ENCODE measurements at regions not wholly inside any gene's neighbourhood (a gene's known extent, or its start where the extent isn't known, plus 50 kb on each side); places are given as distances from the start of the nearest gene placed in this dataset.

DNA sequence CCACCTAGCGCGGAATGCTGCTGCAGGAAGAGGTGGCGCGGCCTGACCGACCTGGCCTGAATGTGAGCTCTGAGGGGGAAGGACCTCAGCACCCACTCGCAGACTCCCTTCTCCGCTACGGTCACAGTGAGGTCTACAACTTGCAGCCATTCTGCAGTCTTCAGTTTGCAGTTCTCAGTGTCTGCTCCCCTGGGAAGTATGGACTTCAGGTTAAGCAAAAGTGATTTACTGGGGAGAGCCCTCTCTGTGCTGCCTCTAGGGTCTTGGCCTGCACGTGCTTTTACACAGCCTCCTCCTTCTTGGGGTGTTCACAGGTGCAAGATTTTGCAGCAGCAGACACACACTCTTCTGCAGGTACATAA, 296.0 kb downstream of the OMA1 start:
- Histone ChIP-seq H3K36me3 (ENCODE audit: control insufficient read depth, insufficient read depth, low read length) (no peaks in the 10 kb centered on the region), H3K9me3 (replicated peaks; ENCODE audit: control insufficient read depth, insufficient read depth, low read depth, low read length) (no peaks in the 10 kb centered on the region), H2AFZ (ENCODE audit: low read depth, low read length) (no peak overlapping the region), H3K79me2 (ENCODE audit: control insufficient read depth, insufficient read depth, low read length) (no peaks in the 10 kb centered on the region), H3K9me1 (ENCODE audit: control insufficient read depth, insufficient read depth, low read length) (no peaks in the 10 kb centered on the region), H3K9ac (ENCODE audit: insufficient read depth in 1 of 2, low read depth in 2 of 2, low read length in 2 of 2) (no peak overlapping the region), H3K4me3 (no peak overlapping the region), H3K4me1 (replicated peaks in 1 of 2; ENCODE audit: control insufficient read depth in 2 of 2, insufficient read depth in 2 of 2, low read length in 2 of 2) (peaks cover 0 to 4% of the 10 kb centered on the region in 2 experiments; a peak in 1 of 5 replicates), H3K27ac (ENCODE audit: extremely low read depth, low read depth, low read length) (no peak overlapping the region), H3K27me3 (ENCODE audit: control insufficient read depth in 2 of 2, insufficient read depth in 2 of 2, low read length in 2 of 2) (peaks cover 4 to 23% of the 10 kb centered on the region in 2 experiments; a peak in 3 of 5 replicates), H3K4me2 (ENCODE audit: insufficient read depth, low read length) (no peak overlapping the region), H4K20me1 (replicated peaks; ENCODE audit: control insufficient read depth, insufficient read depth, low read length) (no peaks in the 10 kb centered on the region)
- BruUV-seq (replicated peaks), result no TSS peak
- in situ Hi-C loops (cut with MboI) (no loop called here), intact Hi-C loops (cut with micrococcal nuclease) (loop anchor here (5.0 kb wide), 1 partner anchor 297 kb away; the partner anchor contains the start of gene OMA1)
- ATAC-seq, result no peak
- ChIA-PET CTCF (ENCODE audit: low intra/inter-chr PET ratio) (no interaction called here), POLR2A (no interaction called here)
- no peak for FAIRE-seq
- no peak for DNase-seq (ENCODE audit: extremely low read depth in 1 of 4, low spot score in 3 of 4)
- 3% methylated on average over 7 of the region's 9 CpGs for WGBS (ENCODE audit: insufficient coverage, low coverage, missing lambda C conversion rate)
- TF ChIP-seq THRA (IDR thresholded peaks at IDR 0.05) (no peak), ATF7 (IDR thresholded peaks at IDR 0.05) (no peak), CREM (IDR thresholded peaks at IDR 0.05; ENCODE audit: low read depth) (no peak), ZNF707 (CRISPR knock-in tag; conservative IDR thresholded peaks at IDR 0.05) (no peak), ZNF644 (tag; IDR thresholded peaks at IDR 0.05; ENCODE audit: low read depth) (no peak)
- TF ChIP-seq, protein P1, sequence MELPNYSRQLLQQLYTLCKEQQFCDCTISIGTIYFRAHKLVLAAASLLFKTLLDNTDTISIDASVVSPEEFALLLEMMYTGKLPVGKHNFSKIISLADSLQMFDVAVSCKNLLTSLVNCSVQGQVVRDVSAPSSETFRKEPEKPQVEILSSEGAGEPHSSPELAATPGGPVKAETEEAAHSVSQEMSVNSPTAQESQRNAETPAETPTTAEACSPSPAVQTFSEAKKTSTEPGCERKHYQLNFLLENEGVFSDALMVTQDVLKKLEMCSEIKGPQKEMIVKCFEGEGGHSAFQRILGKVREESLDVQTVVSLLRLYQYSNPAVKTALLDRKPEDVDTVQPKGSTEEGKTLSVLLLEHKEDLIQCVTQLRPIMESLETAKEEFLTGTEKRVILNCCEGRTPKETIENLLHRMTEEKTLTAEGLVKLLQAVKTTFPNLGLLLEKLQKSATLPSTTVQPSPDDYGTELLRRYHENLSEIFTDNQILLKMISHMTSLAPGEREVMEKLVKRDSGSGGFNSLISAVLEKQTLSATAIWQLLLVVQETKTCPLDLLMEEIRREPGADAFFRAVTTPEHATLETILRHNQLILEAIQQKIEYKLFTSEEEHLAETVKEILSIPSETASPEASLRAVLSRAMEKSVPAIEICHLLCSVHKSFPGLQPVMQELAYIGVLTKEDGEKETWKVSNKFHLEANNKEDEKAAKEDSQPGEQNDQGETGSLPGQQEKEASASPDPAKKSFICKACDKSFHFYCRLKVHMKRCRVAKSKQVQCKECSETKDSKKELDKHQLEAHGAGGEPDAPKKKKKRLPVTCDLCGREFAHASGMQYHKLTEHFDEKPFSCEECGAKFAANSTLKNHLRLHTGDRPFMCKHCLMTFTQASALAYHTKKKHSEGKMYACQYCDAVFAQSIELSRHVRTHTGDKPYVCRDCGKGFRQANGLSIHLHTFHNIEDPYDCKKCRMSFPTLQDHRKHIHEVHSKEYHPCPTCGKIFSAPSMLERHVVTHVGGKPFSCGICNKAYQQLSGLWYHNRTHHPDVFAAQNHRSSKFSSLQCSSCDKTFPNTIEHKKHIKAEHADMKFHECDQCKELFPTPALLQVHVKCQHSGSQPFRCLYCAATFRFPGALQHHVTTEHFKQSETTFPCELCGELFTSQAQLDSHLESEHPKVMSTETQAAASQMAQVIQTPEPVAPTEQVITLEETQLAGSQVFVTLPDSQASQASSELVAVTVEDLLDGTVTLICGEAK (IDR thresholded peaks at IDR 0.05), result no peak
- TF ChIP-seq, protein P1 (CRISPR knock-in tag; IDR thresholded peaks at IDR 0.05), result no peak

Measured in K562 (cell line).